ENCODE measurements at regions not wholly inside any gene's neighbourhood (a gene's known extent, or its start where the extent isn't known, plus 50 kb on each side); places are given as distances from the start of the nearest gene placed in this dataset.

DNA sequence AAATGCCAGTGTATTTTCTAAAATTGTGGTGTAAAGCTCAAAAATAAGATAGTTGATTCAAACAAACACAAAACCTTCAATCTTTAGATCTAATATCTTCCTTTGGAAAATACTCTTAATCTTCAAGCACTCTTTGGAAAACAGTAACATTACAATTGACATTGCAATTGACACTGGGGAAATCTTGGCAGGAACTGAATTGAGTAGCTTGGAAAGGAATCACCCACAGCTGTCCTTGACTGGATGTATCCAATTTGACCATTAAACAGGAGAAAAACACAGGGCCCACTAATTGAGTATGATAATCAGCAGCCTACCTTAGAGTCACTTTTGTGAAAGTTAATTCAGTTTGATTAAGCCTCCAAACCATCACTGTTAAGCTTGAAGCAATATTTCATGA, 776.7 kb downstream of the DTWD2 start:
- TF ChIP-seq CTCF (conservative IDR thresholded peaks at IDR 0.05; ENCODE audit: low read depth, low read length): no peak
- no peak overlapping the region for H3K9ac ChIP-seq
- no peaks in the 10 kb centered on the region for H3K27me3 ChIP-seq (ENCODE audit: insufficient read depth, low read depth)
- no peaks in the 10 kb centered on the region for H3K4me1 ChIP-seq (ENCODE audit: low read depth, poor library complexity, severe bottlenecking)
- no peaks in the 10 kb centered on the region for H4K20me1 ChIP-seq (ENCODE audit: insufficient read depth)
- no peaks in the 10 kb centered on the region for H3K36me3 ChIP-seq (ENCODE audit: insufficient read depth)
- no peak overlapping the region for H3K4me2 ChIP-seq
- no peak overlapping the region for H3K4me3 ChIP-seq (IDR thresholded peaks at IDR 0.05; ENCODE audit: insufficient read depth, low read depth, low read length)
- no peaks in the 10 kb centered on the region for H3K79me2 ChIP-seq (ENCODE audit: insufficient read depth, low read depth)
- no peak overlapping the region for H3K27ac ChIP-seq
- H2AFZ ChIP-seq (ENCODE audit: low read depth): no peak overlapping the region

DNA sequence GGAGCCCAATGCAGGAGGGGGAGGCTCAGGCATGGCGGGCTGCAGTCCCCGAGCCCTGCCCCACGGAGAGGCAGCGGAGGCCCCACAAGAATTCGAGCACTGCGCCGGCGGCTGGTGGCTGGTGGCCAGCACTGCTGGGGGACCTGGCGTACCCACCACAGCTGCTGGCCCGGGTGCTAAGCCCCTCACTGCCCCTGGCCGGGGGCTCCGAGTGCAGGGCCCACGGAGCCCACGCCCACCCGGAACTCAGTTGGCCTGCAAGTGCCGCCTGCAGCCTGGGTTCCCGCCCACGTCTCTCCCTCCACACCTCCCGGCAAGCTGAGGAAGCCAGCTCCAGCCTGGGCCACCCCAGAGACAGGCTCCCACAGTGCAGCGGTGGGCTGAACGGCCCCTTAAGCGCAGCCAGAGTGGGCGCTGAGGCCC, 780.3 kb downstream of the DTWD2 start:
- no peaks in the 10 kb centered on the region for H4K20me1 ChIP-seq (ENCODE audit: insufficient read depth)
- H3K4me2 ChIP-seq: no peak overlapping the region
- no peak overlapping the region for H2AFZ ChIP-seq (ENCODE audit: low read depth)
- no peaks in the 10 kb centered on the region for H3K36me3 ChIP-seq (ENCODE audit: insufficient read depth)
- no peak overlapping the region for H3K9ac ChIP-seq
- H3K79me2 ChIP-seq (ENCODE audit: insufficient read depth, low read depth): no peaks in the 10 kb centered on the region
- no peaks in the 10 kb centered on the region for H3K4me1 ChIP-seq (ENCODE audit: low read depth, poor library complexity, severe bottlenecking)
- H3K4me3 ChIP-seq (IDR thresholded peaks at IDR 0.05; ENCODE audit: insufficient read depth, low read depth, low read length): no peak overlapping the region
- H3K27ac ChIP-seq: no peak overlapping the region
- no peaks in the 10 kb centered on the region for H3K27me3 ChIP-seq (ENCODE audit: insufficient read depth, low read depth)
- no peak for TF ChIP-seq CTCF (conservative IDR thresholded peaks at IDR 0.05; ENCODE audit: low read depth, low read length)

DNA sequence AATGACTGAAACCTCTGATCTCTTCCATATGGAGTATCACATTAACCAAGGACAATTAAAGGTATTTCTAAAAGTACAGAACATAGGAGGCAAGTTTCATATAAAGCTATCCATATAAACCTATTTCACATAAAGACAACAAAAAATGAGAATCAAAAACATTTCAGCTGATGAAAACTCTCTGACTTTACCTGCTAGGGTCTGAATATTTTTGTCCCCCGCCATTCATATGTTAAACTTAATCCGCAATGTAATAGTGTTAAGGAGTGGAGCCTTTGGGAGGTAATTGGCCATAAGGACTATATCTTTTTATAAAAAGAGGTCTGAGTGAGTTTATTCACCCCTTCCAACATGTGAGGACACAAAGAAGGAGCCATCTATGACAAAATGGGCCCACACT, 788.5 kb downstream of the DTWD2 start:
- H3K27ac ChIP-seq: no peak overlapping the region
- no peak overlapping the region for H3K4me2 ChIP-seq
- no peaks in the 10 kb centered on the region for H3K36me3 ChIP-seq (ENCODE audit: insufficient read depth)
- TF ChIP-seq CTCF (conservative IDR thresholded peaks at IDR 0.05; ENCODE audit: low read depth, low read length): no peak
- no peak overlapping the region for H3K9ac ChIP-seq
- H3K4me3 ChIP-seq (IDR thresholded peaks at IDR 0.05; ENCODE audit: insufficient read depth, low read depth, low read length): no peak overlapping the region
- no peaks in the 10 kb centered on the region for H3K79me2 ChIP-seq (ENCODE audit: insufficient read depth, low read depth)
- no peaks in the 10 kb centered on the region for H3K4me1 ChIP-seq (ENCODE audit: low read depth, poor library complexity, severe bottlenecking)
- no peaks in the 10 kb centered on the region for H3K27me3 ChIP-seq (ENCODE audit: insufficient read depth, low read depth)
- H4K20me1 ChIP-seq (ENCODE audit: insufficient read depth): no peaks in the 10 kb centered on the region
- no peak overlapping the region for H2AFZ ChIP-seq (ENCODE audit: low read depth)

GRCh38 chr5:118196229-118196628, 792.1 kb downstream of the DTWD2 start:
- Histone ChIP-seq H3K9ac (no peak overlapping the region), H3K27me3 (ENCODE audit: insufficient read depth, low read depth) (no peaks in the 10 kb centered on the region), H3K4me3 (IDR thresholded peaks at IDR 0.05; ENCODE audit: insufficient read depth, low read depth, low read length) (no peak overlapping the region), H3K4me2 (no peak overlapping the region), H4K20me1 (ENCODE audit: insufficient read depth) (no peaks in the 10 kb centered on the region), H2AFZ (ENCODE audit: low read depth) (no peak overlapping the region), H3K4me1 (ENCODE audit: low read depth, poor library complexity, severe bottlenecking) (no peaks in the 10 kb centered on the region), H3K79me2 (ENCODE audit: insufficient read depth, low read depth) (no peaks in the 10 kb centered on the region), H3K27ac (no peak overlapping the region), H3K36me3 (ENCODE audit: insufficient read depth) (no peaks in the 10 kb centered on the region; the same call in 1 of the 2 replicates)
- TF ChIP-seq CTCF (conservative IDR thresholded peaks at IDR 0.05; ENCODE audit: low read depth, low read length): no peak

Measured in KMS-11 (cell line).